GM21723 (cell line): ENCODE measurements at regions not wholly inside any gene's neighbourhood (a gene's known extent, or its start where the extent isn't known, plus 50 kb on each side); places are given as distances from the start of the nearest gene placed in this dataset.

ENCODE experiments used
- ATAC-seq: cut with Tn5 transposase; IDR thresholded peaks from one replicate; pipeline ENCODE4 v1.9.1; 2021; ENCODE audit warnings: mild to moderate bottlenecking, moderate library complexity; ENCODE audit not compliant: unreplicated experiment

- ATAC-seq = no peak
These were observed 113.1 kb upstream of the SLC45A1 start for GRCh38 chr1:8204826-8205225.

- ATAC-seq = no peak
These were observed 114.4 kb upstream of the SLC45A1 start for GRCh38 chr1:8203551-8203950.

GRCh38 chr1:8203056-8203455, 114.9 kb upstream of the SLC45A1 start:
- no peak for ATAC-seq

GRCh38 chr1:8202182-8202905, 115.6 kb upstream of the SLC45A1 start:
- no peak for ATAC-seq

- ATAC-seq = no peak
These were observed 116.5 kb upstream of the SLC45A1 start for GRCh38 chr1:8201331-8201861.

GRCh38 chr1:8200317-8201115, 117.4 kb upstream of the SLC45A1 start:
- no peak for ATAC-seq

GRCh38 chr1:8198522-8198921, 119.4 kb upstream of the SLC45A1 start:
- ATAC-seq = no peak

- no peak for ATAC-seq
These were observed 120.2 kb upstream of the SLC45A1 start for GRCh38 chr1:8197493-8198282.

- ATAC-seq = no peak
These were observed 123.3 kb upstream of the SLC45A1 start for GRCh38 chr1:8194481-8195227.

GRCh38 chr1:8193840-8194406, 124.0 kb upstream of the SLC45A1 start:
- no peak for ATAC-seq

- no peak for ATAC-seq
These were observed 126.4 kb upstream of the SLC45A1 start for GRCh38 chr1:8191474-8191873.

GRCh38 chr1:8189931-8190483, 127.9 kb upstream of the SLC45A1 start:
- no peak for ATAC-seq

- ATAC-seq = no peak
These were observed 132.5 kb upstream of the SLC45A1 start for GRCh38 chr1:8185400-8185799.

GRCh38 chr1:8184301-8184700, 133.6 kb upstream of the SLC45A1 start:
- no peak for ATAC-seq

- ATAC-seq = no peak
These were observed 135.7 kb upstream of the SLC45A1 start for GRCh38 chr1:8182034-8182761.

- ATAC-seq = no peak
These were observed 138.7 kb upstream of the SLC45A1 start for GRCh38 chr1:8179132-8179793.

- ATAC-seq = no peak
These were observed 141.6 kb upstream of the SLC45A1 start for GRCh38 chr1:8176279-8176678.

- ATAC-seq = no peak
These were observed 143.1 kb upstream of the SLC45A1 start for GRCh38 chr1:8174807-8175206.
